ENCODE measurements at regions not wholly inside any gene's neighbourhood (a gene's known extent, or its start where the extent isn't known, plus 50 kb on each side); places are given as distances from the start of the nearest gene placed in this dataset.

- TF ChIP-seq POLR2A (IDR thresholded peaks at IDR 0.05) (no peak), CTCF (IDR thresholded peaks at IDR 0.05) (no peak)
Observed at GRCh38 chr3:127068871-127069270, 86.0 kb downstream of the PLXNA1 start.

All from ovary (tissue), 3 donors.